AG04449 (cell line): ENCODE measurements at regions not wholly inside any gene's neighbourhood (a gene's known extent, or its start where the extent isn't known, plus 50 kb on each side); places are given as distances from the start of the nearest gene placed in this dataset.

Experiments used
- CTCF ChIA-PET: fragments of 350-600 bp; formaldehyde crosslinking; extraction: SDS; loops from one replicate; lab custom pipeline; 2021; ENCODE audit warnings: antibody characterized with exemption; lab: Yijun Ruan, JAX
- POLR2A ChIA-PET: fragments of 400-600, 350-600 bp; formaldehyde crosslinking; extraction: SDS; loops from one replicate; lab custom pipeline; 2020; ENCODE audit warnings: antibody characterized with exemption, inconsistent platforms; lab: Yijun Ruan, JAX
- DNase-seq: peaks from one replicate; pipeline ENCODE4 v3.0.0-alpha.2; 2010; ENCODE audit warnings: low read depth, low spot score
- H3K4me3 ChIP-seq: 2 replicates; pipeline ENCODE4 v1.5.1; 2011; ENCODE audit warnings: low read depth, mild to moderate bottlenecking, control low read depth, low read length
- CTCF ChIP-seq: IDR thresholded peaks from one replicate; pipeline ENCODE4 v1.5.1; 2011; ENCODE audit warnings: mild to moderate bottlenecking, moderate library complexity, low read length, control low read depth, inconsistent platforms; ENCODE audit not compliant: insufficient read depth; ENCODE audit errors: missing control alignments

GRCh38 chr1:65698590-65698989 is 94.1 kb upstream of the PDE4B start:
- DNase-seq = no peak
- ChIA-PET POLR2A (no interaction called here), CTCF (interaction anchor here (5.6 kb wide), 1 partner anchor 11 kb away, joined by 33 read pairs; no protein-coding TSS in a partner anchor)
- no peak overlapping the region for H3K4me3 ChIP-seq
- no peak for TF ChIP-seq CTCF

GRCh38 chr1:65703853-65704252 is 88.8 kb upstream of the PDE4B start:
- DNase-seq = no peak
- CTCF ChIA-PET = interaction anchor here (0.9 to 3.2 kb wide), 5 partner anchors 13 to 539 kb away, joined by 3 to 11 read pairs (median 5); no protein-coding TSS in a partner anchor
- TF ChIP-seq CTCF = no peak
- POLR2A ChIA-PET = no interaction called here
- no peak overlapping the region for H3K4me3 ChIP-seq

GRCh38 chr1:65704318-65704717 is 88.4 kb upstream of the PDE4B start:
- DNase-seq = no peak
- TF ChIP-seq CTCF = no peak
- no peak overlapping the region for H3K4me3 ChIP-seq
- ChIA-PET CTCF (interaction anchor here (0.9 to 3.2 kb wide), 7 partner anchors 11 to 538 kb away, joined by 3 to 11 read pairs (median 3); no protein-coding TSS in a partner anchor), POLR2A (no interaction called here)

- TF ChIP-seq CTCF = peak; percentile 30
- ChIA-PET CTCF (interaction anchor here (1.0 to 5.2 kb wide), 12 partner anchors 8 to 728 kb away, joined by 3 to 40 read pairs (median 6); no protein-coding TSS in a partner anchor), POLR2A (no interaction called here)
- no peak overlapping the region for H3K4me3 ChIP-seq
- DNase-seq = peak; percentile 29
These were observed 74.8 kb upstream of the PDE4B start for GRCh38 chr1:65717815-65718454.

GRCh38 chr1:65719391-65719790 is 73.3 kb upstream of the PDE4B start:
- DNase-seq = no peak
- H3K4me3 ChIP-seq = no peak overlapping the region
- no peak for TF ChIP-seq CTCF
- ChIA-PET CTCF (interaction anchor here (1.5 to 5.2 kb wide), 5 partner anchors 32 to 524 kb away, joined by 4 to 40 read pairs (median 15); no protein-coding TSS in a partner anchor), POLR2A (no interaction called here)

GRCh38 chr1:65722461-65722860 is 70.2 kb upstream of the PDE4B start:
- no peak for DNase-seq
- ChIA-PET CTCF (no interaction called here), POLR2A (no interaction called here)
- H3K4me3 ChIP-seq = no peak overlapping the region
- no peak for TF ChIP-seq CTCF
